ENCODE measurements at regions not wholly inside any gene's neighbourhood (a gene's known extent, or its start where the extent isn't known, plus 50 kb on each side); places are given as distances from the start of the nearest gene placed in this dataset.

- TF ChIP-seq, protein P1, sequence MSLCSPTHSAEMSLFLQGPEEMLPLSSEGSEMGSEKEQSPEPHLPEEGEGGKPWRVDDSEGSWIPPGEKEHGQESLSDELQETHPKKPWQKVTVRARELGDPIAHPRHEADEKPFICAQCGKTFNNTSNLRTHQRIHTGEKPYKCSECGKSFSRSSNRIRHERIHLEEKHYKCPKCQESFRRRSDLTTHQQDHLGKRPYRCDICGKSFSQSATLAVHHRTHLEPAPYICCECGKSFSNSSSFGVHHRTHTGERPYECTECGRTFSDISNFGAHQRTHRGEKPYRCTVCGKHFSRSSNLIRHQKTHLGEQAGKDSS (CRISPR knock-in tag; IDR thresholded peaks at IDR 0.05; ENCODE audit: borderline replicate concordance, low read depth): no peak
- no peak for TF ChIP-seq SAFB2 (CRISPR knock-in tag; IDR thresholded peaks at IDR 0.05; ENCODE audit: borderline replicate concordance, low read depth)
- no peak for TF ChIP-seq PAX8 (CRISPR knock-in tag; IDR thresholded peaks at IDR 0.05; ENCODE audit: borderline replicate concordance)
- peak; percentile 45; the same call in 1 of the 2 replicates for TF ChIP-seq FOXK1 (CRISPR knock-in tag; IDR thresholded peaks at IDR 0.05; ENCODE audit: borderline replicate concordance, low read depth)
- no peak for TF ChIP-seq NFKB2 (CRISPR knock-in tag; IDR thresholded peaks at IDR 0.05; ENCODE audit: borderline replicate concordance)
- no peak for TF ChIP-seq MEF2D (CRISPR knock-in tag; IDR thresholded peaks at IDR 0.05)
- no peak for TF ChIP-seq ZNF282 (IDR thresholded peaks at IDR 0.05; ENCODE audit: partially characterized antibody)
- TF ChIP-seq ZNF333 (CRISPR knock-in tag; IDR thresholded peaks at IDR 0.05; ENCODE audit: borderline replicate concordance): no peak
- TF ChIP-seq MLLT10 (CRISPR knock-in tag; IDR thresholded peaks at IDR 0.05): no peak
- TF ChIP-seq ZNF367 (CRISPR knock-in tag; IDR thresholded peaks at IDR 0.05; ENCODE audit: borderline replicate concordance): no peak
- no peak for TF ChIP-seq ELF1 (CRISPR knock-in tag; IDR thresholded peaks at IDR 0.05)
- TF ChIP-seq CTCF (CRISPR knock-in tag; IDR thresholded peaks at IDR 0.05): no peak
- peak; percentile 29; the same call in 1 of the 2 replicates for TF ChIP-seq THAP11 (CRISPR knock-in tag; IDR thresholded peaks at IDR 0.05)
- TF ChIP-seq, protein P2, sequence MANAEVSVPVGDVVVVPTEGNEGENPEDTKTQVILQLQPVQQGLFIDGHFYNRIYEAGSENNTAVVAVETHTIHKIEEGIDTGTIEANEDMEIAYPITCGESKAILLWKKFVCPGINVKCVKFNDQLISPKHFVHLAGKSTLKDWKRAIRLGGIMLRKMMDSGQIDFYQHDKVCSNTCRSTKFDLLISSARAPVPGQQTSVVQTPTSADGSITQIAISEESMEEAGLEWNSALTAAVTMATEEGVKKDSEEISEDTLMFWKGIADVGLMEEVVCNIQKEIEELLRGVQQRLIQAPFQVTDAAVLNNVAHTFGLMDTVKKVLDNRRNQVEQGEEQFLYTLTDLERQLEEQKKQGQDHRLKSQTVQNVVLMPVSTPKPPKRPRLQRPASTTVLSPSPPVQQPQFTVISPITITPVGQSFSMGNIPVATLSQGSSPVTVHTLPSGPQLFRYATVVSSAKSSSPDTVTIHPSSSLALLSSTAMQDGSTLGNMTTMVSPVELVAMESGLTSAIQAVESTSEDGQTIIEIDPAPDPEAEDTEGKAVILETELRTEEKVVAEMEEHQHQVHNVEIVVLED (CRISPR knock-in tag; IDR thresholded peaks at IDR 0.05; ENCODE audit: borderline replicate concordance): no peak
- TF ChIP-seq, protein P3, sequence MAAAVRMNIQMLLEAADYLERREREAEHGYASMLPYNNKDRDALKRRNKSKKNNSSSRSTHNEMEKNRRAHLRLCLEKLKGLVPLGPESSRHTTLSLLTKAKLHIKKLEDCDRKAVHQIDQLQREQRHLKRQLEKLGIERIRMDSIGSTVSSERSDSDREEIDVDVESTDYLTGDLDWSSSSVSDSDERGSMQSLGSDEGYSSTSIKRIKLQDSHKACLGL (CRISPR knock-in tag; IDR thresholded peaks at IDR 0.05): no peak
- TF ChIP-seq CCAR2 (optimal IDR thresholded peaks at IDR 0.05; ENCODE audit: low read depth, low read length): no peak
- no peak for TF ChIP-seq CHD4 (IDR thresholded peaks at IDR 0.05; ENCODE audit: borderline replicate concordance, low read length)
- TF ChIP-seq NR1H2 (CRISPR knock-in tag; IDR thresholded peaks at IDR 0.05; ENCODE audit: borderline replicate concordance, low read depth): no peak
- TF ChIP-seq STAG1 (CRISPR knock-in tag; IDR thresholded peaks at IDR 0.05): peak; percentile 17; the same call in 1 of the 2 replicates
- no peak for TF ChIP-seq JUND (CRISPR knock-in tag; IDR thresholded peaks at IDR 0.05)
- TF ChIP-seq DMTF1 (CRISPR knock-in tag; IDR thresholded peaks at IDR 0.05): no peak
- TF ChIP-seq ZNF570 (CRISPR knock-in tag; IDR thresholded peaks at IDR 0.05; ENCODE audit: borderline replicate concordance): no peak
- no peak; the same call in 1 of the 2 replicates for TF ChIP-seq ZBTB7B (CRISPR knock-in tag; IDR thresholded peaks at IDR 0.05)
- no peak for TF ChIP-seq MYNN (CRISPR knock-in tag; IDR thresholded peaks at IDR 0.05; ENCODE audit: low read depth)
- TF ChIP-seq LCORL (IDR thresholded peaks at IDR 0.05): no peak
- TF ChIP-seq LCORL (CRISPR knock-in tag; IDR thresholded peaks at IDR 0.05): peak; percentile 52; the same call in 1 of the 2 replicates
Observed at GRCh38 chr17:14471052-14471451, 170.2 kb downstream of the HS3ST3B1 start (continued).

All from HepG2 (cell line).